Astrocyte of the cerebellum (primary cell): ENCODE measurements at regions not wholly inside any gene's neighbourhood (a gene's known extent, or its start where the extent isn't known, plus 50 kb on each side); places are given as distances from the start of the nearest gene placed in this dataset.

Source experiments
- DNase-seq: peaks from one replicate; pipeline ENCODE4 v3.0.0-alpha.2; 2011; ENCODE audit warnings: low read depth
- H3K4me3 ChIP-seq: 2 replicates; pipeline ENCODE4 v1.5.1; 2011; ENCODE audit warnings: mild to moderate bottlenecking, low read depth, low read length, moderate library complexity
- CTCF ChIP-seq: IDR thresholded peaks from 2 replicates; pipeline ENCODE4 v1.5.1; 2012; ENCODE audit warnings: low read length, low read depth, moderate library complexity, mild to moderate bottlenecking; ENCODE audit errors: missing control alignments
- in situ Hi-C: cut with HindIII; loops from 2 replicates; pipeline ENCODE4 v1.10.0; 2017; ENCODE audit warnings: low sequenced_read_pairs

GRCh38 chr3:127386490-127386889 lies 98.6 kb upstream of the PRR20G start:
- in situ Hi-C loops, result no loop called here
- H3K4me3 ChIP-seq, result no peak overlapping the region
- TF ChIP-seq CTCF, result no peak
- DNase-seq, result no peak

GRCh38 chr3:127385540-127385870 lies 97.7 kb upstream of the PRR20G start:
- in situ Hi-C loops, result no loop called here
- no peak for TF ChIP-seq CTCF
- H3K4me3 ChIP-seq, result no peak overlapping the region
- no peak for DNase-seq

- no peak for DNase-seq
- no peak overlapping the region for H3K4me3 ChIP-seq
- in situ Hi-C loops, result no loop called here
- TF ChIP-seq CTCF, result no peak
Observed at GRCh38 chr3:127384717-127385539, 97.1 kb upstream of the PRR20G start.

- no peak overlapping the region for H3K4me3 ChIP-seq
- TF ChIP-seq CTCF, result no peak
- in situ Hi-C loops, result no loop called here
- no peak for DNase-seq
Observed at GRCh38 chr3:127383656-127384179, 95.9 kb upstream of the PRR20G start.

GRCh38 chr3:127377801-127378655 lies 90.2 kb upstream of the PRR20G start:
- no peak overlapping the region for H3K4me3 ChIP-seq
- in situ Hi-C loops, result no loop called here
- DNase-seq, result no peak
- no peak for TF ChIP-seq CTCF

- H3K4me3 ChIP-seq, result no peak overlapping the region
- TF ChIP-seq CTCF, result no peak
- in situ Hi-C loops, result no loop called here
- DNase-seq, result no peak
Observed at GRCh38 chr3:127375151-127375930, 87.5 kb upstream of the PRR20G start.
